ENCODE measurements at regions not wholly inside any gene's neighbourhood (a gene's known extent, or its start where the extent isn't known, plus 50 kb on each side); places are given as distances from the start of the nearest gene placed in this dataset.

- Histone ChIP-seq H3K9ac (ENCODE audit: low read depth, low read length) (no peak overlapping the region), H3K27ac (ENCODE audit: low read depth, low read length) (no peak overlapping the region), H3K4me3 (ENCODE audit: low read depth, low read length) (no peak overlapping the region), H3K27me3 (ENCODE audit: control insufficient read depth, insufficient read depth, low read length) (no peaks in the 10 kb centered on the region), H3K36me3 (ENCODE audit: control insufficient read depth, insufficient read depth, low read length) (no peaks in the 10 kb centered on the region), H3K4me1 (ENCODE audit: control insufficient read depth, insufficient read depth, low read length) (peaks cover 7% of the 10 kb centered on the region), H3K9me3 (ENCODE audit: control insufficient read depth, insufficient read depth, low read length) (no peaks in the 10 kb centered on the region)
Measured at GRCh38 chr13:76023652-76024051, 387.5 kb downstream of the LMO7 start.

GRCh38 chr13:76020421-76020955 is 384.4 kb downstream of the LMO7 start:
- Histone ChIP-seq H3K4me3 (ENCODE audit: low read depth, low read length) (no peak overlapping the region), H3K9ac (ENCODE audit: low read depth, low read length) (no peak overlapping the region), H3K9me3 (ENCODE audit: control insufficient read depth, insufficient read depth, low read length) (no peaks in the 10 kb centered on the region), H3K27ac (ENCODE audit: low read depth, low read length) (no peak overlapping the region), H3K36me3 (ENCODE audit: control insufficient read depth, insufficient read depth, low read length) (no peaks in the 10 kb centered on the region), H3K27me3 (ENCODE audit: control insufficient read depth, insufficient read depth, low read length) (no peaks in the 10 kb centered on the region), H3K4me1 (ENCODE audit: control insufficient read depth, insufficient read depth, low read length) (peaks cover 4% of the 10 kb centered on the region; the same call in 1 of the 2 replicates)

- Histone ChIP-seq H3K4me1 (ENCODE audit: control insufficient read depth, insufficient read depth, low read length) (peaks cover 4% of the 10 kb centered on the region; the same call in 1 of the 2 replicates), H3K9me3 (ENCODE audit: control insufficient read depth, insufficient read depth, low read length) (no peaks in the 10 kb centered on the region), H3K4me3 (ENCODE audit: low read depth, low read length) (peak overlapping the region; percentile 27; the same call in 1 of the 2 replicates), H3K9ac (ENCODE audit: low read depth, low read length) (no peak overlapping the region), H3K36me3 (ENCODE audit: control insufficient read depth, insufficient read depth, low read length) (no peaks in the 10 kb centered on the region), H3K27me3 (ENCODE audit: control insufficient read depth, insufficient read depth, low read length) (no peaks in the 10 kb centered on the region), H3K27ac (ENCODE audit: low read depth, low read length) (no peak overlapping the region)
Measured at GRCh38 chr13:76019421-76020044, 383.4 kb downstream of the LMO7 start.

GRCh38 chr13:76017861-76018556 is 381.9 kb downstream of the LMO7 start:
- H3K27me3 ChIP-seq (ENCODE audit: control insufficient read depth, insufficient read depth, low read length) = no peaks in the 10 kb centered on the region
- no peaks in the 10 kb centered on the region for H3K9me3 ChIP-seq (ENCODE audit: control insufficient read depth, insufficient read depth, low read length)
- H3K4me1 ChIP-seq (ENCODE audit: control insufficient read depth, insufficient read depth, low read length) = peaks cover 4% of the 10 kb centered on the region; the same call in 1 of the 2 replicates
- H3K36me3 ChIP-seq (ENCODE audit: control insufficient read depth, insufficient read depth, low read length) = no peaks in the 10 kb centered on the region
- no peak overlapping the region for H3K9ac ChIP-seq (ENCODE audit: low read depth, low read length)
- H3K27ac ChIP-seq (ENCODE audit: low read depth, low read length) = no peak overlapping the region
- no peak overlapping the region for H3K4me3 ChIP-seq (ENCODE audit: low read depth, low read length)

- H3K4me1 ChIP-seq (ENCODE audit: control insufficient read depth, insufficient read depth, low read length) = peaks cover 4% of the 10 kb centered on the region; the same call in 1 of the 2 replicates
Measured at GRCh38 chr13:76016799-76017400, 380.8 kb downstream of the LMO7 start.

GRCh38 chr13:76014406-76015318 is 378.5 kb downstream of the LMO7 start:
- Histone ChIP-seq H3K36me3 (ENCODE audit: control insufficient read depth, insufficient read depth, low read length) (no peaks in the 10 kb centered on the region), H3K4me3 (ENCODE audit: low read depth, low read length) (no peak overlapping the region), H3K27ac (ENCODE audit: low read depth, low read length) (no peak overlapping the region), H3K9ac (ENCODE audit: low read depth, low read length) (no peak overlapping the region), H3K9me3 (ENCODE audit: control insufficient read depth, insufficient read depth, low read length) (no peaks in the 10 kb centered on the region), H3K4me1 (ENCODE audit: control insufficient read depth, insufficient read depth, low read length) (peaks cover 1% of the 10 kb centered on the region; the same call in 1 of the 2 replicates), H3K27me3 (ENCODE audit: control insufficient read depth, insufficient read depth, low read length) (no peaks in the 10 kb centered on the region)

More at GRCh38 chr13:76016799-76017400, 380.8 kb downstream of the LMO7 start:
- no peak overlapping the region for H3K27ac ChIP-seq (ENCODE audit: low read depth, low read length)
- H3K9ac ChIP-seq (ENCODE audit: low read depth, low read length) = no peak overlapping the region
- H3K4me3 ChIP-seq (ENCODE audit: low read depth, low read length) = no peak overlapping the region
- H3K36me3 ChIP-seq (ENCODE audit: control insufficient read depth, insufficient read depth, low read length) = no peaks in the 10 kb centered on the region
- H3K27me3 ChIP-seq (ENCODE audit: control insufficient read depth, insufficient read depth, low read length) = no peaks in the 10 kb centered on the region
- H3K9me3 ChIP-seq (ENCODE audit: control insufficient read depth, insufficient read depth, low read length) = no peaks in the 10 kb centered on the region

GRCh38 chr13:76012091-76012721 is 376.1 kb downstream of the LMO7 start:
- H3K9ac ChIP-seq (ENCODE audit: low read depth, low read length) = no peak overlapping the region
- H3K36me3 ChIP-seq (ENCODE audit: control insufficient read depth, insufficient read depth, low read length) = no peaks in the 10 kb centered on the region
- H3K9me3 ChIP-seq (ENCODE audit: control insufficient read depth, insufficient read depth, low read length) = no peaks in the 10 kb centered on the region
- no peak overlapping the region for H3K4me3 ChIP-seq (ENCODE audit: low read depth, low read length)
- no peaks in the 10 kb centered on the region for H3K4me1 ChIP-seq (ENCODE audit: control insufficient read depth, insufficient read depth, low read length)
- H3K27me3 ChIP-seq (ENCODE audit: control insufficient read depth, insufficient read depth, low read length) = no peaks in the 10 kb centered on the region
- no peak overlapping the region for H3K27ac ChIP-seq (ENCODE audit: low read depth, low read length)

- Histone ChIP-seq H3K4me3 (ENCODE audit: low read depth, low read length) (no peak overlapping the region), H3K9ac (ENCODE audit: low read depth, low read length) (no peak overlapping the region), H3K27ac (ENCODE audit: low read depth, low read length) (no peak overlapping the region), H3K36me3 (ENCODE audit: control insufficient read depth, insufficient read depth, low read length) (no peaks in the 10 kb centered on the region), H3K27me3 (ENCODE audit: control insufficient read depth, insufficient read depth, low read length) (no peaks in the 10 kb centered on the region), H3K9me3 (ENCODE audit: control insufficient read depth, insufficient read depth, low read length) (no peaks in the 10 kb centered on the region), H3K4me1 (ENCODE audit: control insufficient read depth, insufficient read depth, low read length) (no peaks in the 10 kb centered on the region)
Measured at GRCh38 chr13:76009267-76009890, 373.2 kb downstream of the LMO7 start.

- Histone ChIP-seq H3K9ac (ENCODE audit: low read depth, low read length) (no peak overlapping the region), H3K4me1 (ENCODE audit: control insufficient read depth, insufficient read depth, low read length) (no peaks in the 10 kb centered on the region), H3K27ac (ENCODE audit: low read depth, low read length) (no peak overlapping the region), H3K4me3 (ENCODE audit: low read depth, low read length) (no peak overlapping the region), H3K27me3 (ENCODE audit: control insufficient read depth, insufficient read depth, low read length) (no peaks in the 10 kb centered on the region), H3K9me3 (ENCODE audit: control insufficient read depth, insufficient read depth, low read length) (no peaks in the 10 kb centered on the region), H3K36me3 (ENCODE audit: control insufficient read depth, insufficient read depth, low read length) (no peaks in the 10 kb centered on the region)
Measured at GRCh38 chr13:76004416-76004815, 368.3 kb downstream of the LMO7 start.

- no peaks in the 10 kb centered on the region for H3K9me3 ChIP-seq (ENCODE audit: control insufficient read depth, insufficient read depth, low read length)
- H3K27ac ChIP-seq (ENCODE audit: low read depth, low read length) = no peak overlapping the region
- no peaks in the 10 kb centered on the region for H3K4me1 ChIP-seq (ENCODE audit: control insufficient read depth, insufficient read depth, low read length)
- no peaks in the 10 kb centered on the region for H3K27me3 ChIP-seq (ENCODE audit: control insufficient read depth, insufficient read depth, low read length)
- H3K9ac ChIP-seq (ENCODE audit: low read depth, low read length) = no peak overlapping the region
- no peak overlapping the region for H3K4me3 ChIP-seq (ENCODE audit: low read depth, low read length)
- H3K36me3 ChIP-seq (ENCODE audit: control insufficient read depth, insufficient read depth, low read length) = no peaks in the 10 kb centered on the region
Measured at GRCh38 chr13:76000131-76000530, 364.0 kb downstream of the LMO7 start.
